Esophagus muscularis mucosa (tissue), 3 donors: ENCODE measurements at regions not wholly inside any gene's neighbourhood (a gene's known extent, or its start where the extent isn't known, plus 50 kb on each side); places are given as distances from the start of the nearest gene placed in this dataset.

Experiments used
- CTCF ChIP-seq, 3 experiments: fragments of 200-600 bp in 2 of 3; fragments of 450-650 bp in 1 of 3; sonication (generic) in 2 of 3; IDR thresholded peaks; one replicate each; pipeline ENCODE4 v1.5.1; 2017 to 2019; ENCODE audit warnings: antibody characterized with exemption in 3 of 3, mild to moderate bottlenecking in 2 of 3, moderate library complexity in 1 of 3
- POLR2A ChIP-seq: fragments of 450-650 bp; IDR thresholded peaks from one replicate; pipeline ENCODE4 v1.6.1; 2017; ENCODE audit warnings: antibody characterized with exemption, moderate library complexity, mild to moderate bottlenecking, low read depth

- TF ChIP-seq POLR2A: no peak
- no peak for TF ChIP-seq CTCF (IDR thresholded peaks at IDR 0.05)
These were observed 541.7 kb downstream of the MTRR start for GRCh38 chr5:8410618-8411017.
